ENCODE measurements at regions not wholly inside any gene's neighbourhood (a gene's known extent, or its start where the extent isn't known, plus 50 kb on each side); places are given as distances from the start of the nearest gene placed in this dataset.

GRCh38 chr12:77572371-77572770 is 258.3 kb upstream of the NAV3 start:
- TF ChIP-seq CTCF (conservative IDR thresholded peaks at IDR 0.05) (no peak), EZH2 (IDR thresholded peaks at IDR 0.05; ENCODE audit: low read depth) (no peak)
